CD4-positive, alpha-beta T cell treated with Interleukin-12 subunit alpha and Interleukin-12 subunit beta, for 1 hour (primary cell): ENCODE measurements at regions not wholly inside any gene's neighbourhood (a gene's known extent, or its start where the extent isn't known, plus 50 kb on each side); places are given as distances from the start of the nearest gene placed in this dataset.

ENCODE experiments used
- DNase-seq: peaks from one replicate; pipeline ENCODE4 v3.0.0-alpha.2; 2020

DNA sequence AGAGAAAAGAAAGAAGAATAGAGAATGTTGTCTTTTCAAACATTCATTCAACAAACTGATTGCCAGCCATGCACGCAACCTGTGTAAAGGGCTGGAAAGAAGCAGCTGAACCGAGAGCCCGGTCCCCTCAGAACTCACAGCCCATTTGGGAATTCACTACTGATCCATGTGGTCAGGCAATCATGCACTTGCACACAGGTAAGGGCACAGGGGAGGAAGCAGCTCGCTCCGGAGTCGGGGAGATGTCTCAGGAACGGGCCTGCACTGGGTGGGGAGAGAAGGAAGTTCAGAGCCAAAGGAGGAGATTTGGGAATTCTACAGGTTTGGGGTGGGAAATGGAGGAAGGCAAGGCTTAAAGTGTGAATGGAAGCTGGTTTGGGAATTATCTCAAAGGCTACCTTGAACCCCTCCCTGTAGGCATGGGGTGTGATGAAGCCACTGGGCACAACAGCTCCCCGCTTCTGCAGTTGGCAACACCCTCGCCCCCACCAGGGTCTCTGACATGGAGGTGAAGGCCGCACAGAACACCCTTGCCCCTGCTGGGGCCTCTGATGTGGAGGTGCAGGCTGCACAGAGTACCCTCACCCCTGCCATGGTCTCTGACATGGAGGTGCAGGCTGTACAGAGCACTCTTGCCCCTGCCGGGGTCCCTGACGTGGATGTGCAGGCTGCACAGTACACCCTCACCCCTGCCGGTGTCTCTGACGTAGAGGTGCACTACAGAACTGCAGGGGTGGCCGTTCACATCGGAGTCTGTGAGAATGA, 194.4 kb upstream of the RNF32 start:
- DNase-seq = no peak

DNA sequence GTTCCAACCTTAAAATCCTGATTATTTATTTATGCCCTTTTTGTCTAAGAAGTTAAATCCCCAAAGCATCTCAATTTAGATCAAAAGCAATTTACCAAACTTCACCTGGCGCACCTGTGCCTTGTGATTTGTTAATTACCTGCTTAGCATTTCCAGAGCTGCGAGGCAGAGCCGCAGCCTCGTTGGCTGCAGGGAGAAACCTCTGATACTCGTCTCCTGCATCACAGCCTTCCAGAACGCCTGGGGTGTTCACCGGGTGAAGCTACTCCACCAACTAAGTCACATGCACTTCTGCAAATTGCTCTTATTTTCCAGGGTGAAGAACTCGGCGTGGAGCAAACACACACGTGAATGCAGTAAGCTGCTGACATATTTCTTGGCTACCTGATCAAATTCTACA, 198.1 kb upstream of the RNF32 start:
- DNase-seq = no peak

DNA sequence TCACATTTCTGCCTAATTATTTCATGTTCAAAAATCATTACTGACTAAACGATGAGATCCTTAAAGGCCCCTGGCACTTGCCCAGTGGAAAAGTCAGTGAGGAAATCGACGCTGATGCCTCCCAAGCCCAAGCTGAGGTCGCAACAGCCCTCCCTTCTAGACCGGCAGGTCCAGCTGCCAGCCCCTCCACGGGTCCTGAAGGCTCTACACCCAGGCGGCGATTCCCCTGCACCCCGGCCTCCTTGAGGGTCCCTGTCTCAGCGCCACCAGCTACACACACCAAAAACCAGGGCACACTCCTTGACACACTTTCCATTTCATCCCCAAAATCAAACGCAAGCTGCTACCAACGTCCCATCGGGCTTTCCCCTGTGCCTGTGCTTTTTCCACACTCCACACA, 200.1 kb upstream of the RNF32 start:
- DNase-seq = no peak

DNA sequence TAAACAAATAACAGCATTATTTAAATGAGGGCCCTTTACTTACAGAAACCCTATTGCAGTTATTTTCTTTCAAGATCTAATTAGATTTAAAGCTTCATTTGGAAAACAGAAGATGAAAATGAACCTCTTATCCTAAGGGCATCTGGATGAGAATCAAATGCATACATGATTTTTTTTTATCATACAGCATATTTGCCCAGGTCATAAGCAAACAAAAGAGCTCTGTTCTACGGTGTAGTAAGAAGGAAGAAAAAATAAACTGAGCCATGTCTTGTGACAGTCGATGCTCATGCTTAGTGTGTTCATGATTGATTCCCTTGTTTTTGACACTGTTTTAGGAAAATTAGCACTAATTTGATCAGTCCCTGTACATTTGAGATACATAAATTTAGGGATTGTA, 202.6 kb upstream of the RNF32 start:
- no peak for DNase-seq

DNA sequence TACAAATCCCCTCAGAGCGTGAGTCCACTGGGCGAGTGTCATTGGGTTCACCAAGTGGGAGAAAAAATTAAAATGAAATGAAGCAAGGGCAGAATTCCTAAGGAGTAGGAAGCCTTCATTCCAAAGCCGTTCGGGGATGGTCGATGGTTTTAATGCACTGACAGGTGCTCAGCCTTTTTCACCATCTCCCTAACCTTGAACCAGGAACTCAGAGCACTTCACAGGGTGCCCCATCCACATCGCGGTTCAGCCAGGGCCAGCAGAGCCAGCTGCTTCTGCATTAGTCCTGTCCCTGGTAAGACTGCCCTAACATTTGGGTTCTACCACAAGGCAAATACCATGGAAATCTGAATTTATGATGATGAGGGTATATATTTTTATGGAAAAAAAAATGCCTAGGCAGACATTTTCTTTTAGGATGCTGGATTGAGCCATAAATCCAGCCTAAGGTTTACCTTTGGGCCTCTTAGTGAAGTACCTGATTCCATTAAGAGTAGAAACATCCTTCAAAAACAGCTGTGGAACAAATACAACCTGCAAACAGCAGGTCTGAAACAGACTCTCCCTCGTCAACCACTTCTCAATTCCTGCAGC, 203.5 kb upstream of the RNF32 start:
- DNase-seq = no peak

DNA sequence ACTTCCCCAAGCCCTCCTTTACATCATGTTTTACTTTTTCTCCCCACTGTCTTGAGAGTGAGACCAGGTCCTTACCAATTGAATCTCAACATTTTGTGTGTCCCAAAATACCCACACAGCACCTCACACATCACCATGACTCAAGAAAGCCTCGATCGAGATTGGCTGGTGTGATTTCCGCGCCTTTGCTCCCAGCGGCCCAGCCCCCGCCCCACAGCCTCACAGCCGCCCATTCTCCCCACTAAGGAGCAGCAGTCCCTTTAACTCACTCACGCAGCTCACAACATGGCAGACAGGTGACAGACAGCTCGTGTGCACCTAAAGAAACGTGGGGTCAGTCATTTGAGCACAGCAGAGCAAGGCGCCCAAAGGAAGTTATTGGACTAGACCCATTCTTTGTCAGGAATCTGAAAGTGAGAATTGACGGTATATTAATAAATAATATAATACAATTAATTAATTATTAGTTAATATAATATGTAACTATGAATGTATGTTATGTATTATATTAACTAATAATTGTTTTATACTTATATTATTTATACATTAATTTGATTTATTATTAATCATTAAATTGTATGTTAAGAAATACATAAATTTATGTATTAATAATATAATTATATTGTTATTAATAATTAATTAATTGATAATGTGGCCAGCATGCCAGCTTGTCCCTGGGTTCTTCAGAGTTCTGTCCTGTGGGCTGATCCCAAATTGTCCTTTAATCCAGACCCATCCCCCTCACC, 204.9 kb upstream of the RNF32 start:
- no peak for DNase-seq

DNA sequence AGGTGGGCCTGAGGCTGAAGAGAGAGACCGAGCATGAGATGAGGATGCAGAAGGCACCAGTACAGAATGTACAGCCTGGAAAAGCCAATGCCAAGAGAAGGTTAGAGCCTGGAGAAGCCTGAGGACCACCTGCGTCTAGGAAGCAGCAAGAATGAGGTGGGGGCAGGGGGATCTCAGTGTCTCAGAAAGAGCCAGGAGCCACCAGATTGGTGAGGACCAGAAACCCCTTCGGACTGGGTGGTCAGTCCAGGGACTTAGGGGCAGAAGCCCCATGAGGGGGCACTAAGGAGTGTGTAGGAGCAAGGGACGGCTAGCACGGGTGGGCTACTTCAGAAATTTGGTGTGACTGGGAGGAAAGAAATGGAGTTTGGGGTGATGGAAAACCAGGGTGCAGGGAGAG, 205.9 kb upstream of the RNF32 start:
- no peak for DNase-seq

- no peak for DNase-seq
These were observed 208.6 kb upstream of the RNF32 start for GRCh38 chr7:156432018-156432417.

- DNase-seq = no peak
These were observed 210.5 kb upstream of the RNF32 start for GRCh38 chr7:156430109-156430508.

GRCh38 chr7:156429514-156429913, 211.1 kb upstream of the RNF32 start:
- DNase-seq = no peak

GRCh38 chr7:156423876-156424275, 216.7 kb upstream of the RNF32 start:
- no peak for DNase-seq

DNA sequence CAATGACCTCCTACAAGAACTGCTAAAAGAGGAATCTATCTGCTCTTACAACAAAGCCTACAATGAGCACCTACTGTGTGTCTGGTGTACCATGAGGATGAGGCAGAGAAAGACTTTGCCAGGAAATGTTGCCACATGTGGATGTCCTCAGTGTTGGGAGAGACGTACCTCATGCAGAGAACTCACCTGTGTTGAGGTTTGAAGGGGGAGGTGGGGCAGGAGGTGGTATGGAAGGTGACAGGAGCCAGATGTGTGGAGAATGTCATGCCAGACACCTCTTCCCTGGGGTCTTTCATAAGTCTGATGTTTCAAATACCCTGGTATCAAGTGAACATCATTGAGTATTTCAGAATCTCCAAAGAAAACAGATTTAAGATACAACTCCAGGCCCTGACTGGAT, 220.1 kb upstream of the RNF32 start:
- no peak for DNase-seq

DNA sequence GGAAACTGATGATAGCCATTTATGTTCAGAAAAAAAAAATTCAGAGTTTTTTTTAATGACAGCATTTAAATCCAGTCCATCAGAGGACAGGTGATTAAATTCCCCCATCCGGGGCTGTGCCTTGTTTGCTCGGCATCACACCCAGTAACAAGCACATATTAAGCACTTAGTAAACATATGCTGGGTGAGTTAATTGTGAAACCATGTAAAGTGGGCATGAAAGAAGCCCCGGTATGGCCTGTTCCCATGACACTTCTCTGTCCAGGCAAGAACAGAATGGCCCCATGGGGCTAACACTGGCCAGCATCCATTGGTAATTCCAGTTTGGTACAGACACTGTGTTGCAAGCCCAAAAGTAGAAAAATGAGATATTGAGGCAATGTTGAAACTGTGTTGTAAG, 220.8 kb upstream of the RNF32 start:
- DNase-seq = no peak

DNA sequence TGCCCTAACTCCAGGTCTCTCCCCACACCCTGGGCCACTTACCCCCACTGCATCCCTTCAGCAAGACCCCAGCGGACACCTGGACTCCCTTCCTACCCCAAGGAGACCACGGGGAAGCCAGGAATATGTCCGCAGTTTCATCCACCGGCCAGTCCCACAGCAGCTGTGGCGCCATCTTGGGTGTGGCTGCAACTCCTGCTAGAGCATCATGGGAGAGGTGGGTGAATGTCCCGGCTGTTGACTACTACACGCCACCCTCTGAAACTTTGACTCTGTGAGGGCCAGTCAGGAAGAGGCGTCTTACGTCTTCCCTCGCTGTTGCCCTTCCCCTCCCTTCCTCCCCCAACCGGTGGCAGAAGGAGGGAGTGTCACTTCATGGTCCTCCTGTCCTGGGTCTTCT, 238.3 kb upstream of the RNF32 start:
- no peak for DNase-seq

DNA sequence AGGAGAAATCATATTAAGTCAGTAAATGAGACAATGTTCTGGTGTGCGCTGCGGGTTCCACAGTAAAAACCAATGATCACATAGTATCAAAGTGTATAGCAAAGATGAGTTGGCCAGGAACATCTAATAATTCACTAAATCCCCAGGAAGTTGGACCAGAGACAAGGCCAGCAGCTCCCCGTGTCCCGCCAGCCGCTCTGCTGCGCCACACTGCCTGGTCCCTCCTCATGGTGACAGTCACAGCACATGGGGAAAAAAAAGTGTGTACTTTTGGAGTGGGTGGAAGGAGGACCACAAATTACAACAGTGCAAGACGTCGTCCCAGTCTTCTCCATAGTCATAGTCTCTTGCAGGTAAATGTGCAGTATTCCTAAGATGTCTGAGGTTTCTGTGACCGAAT, 239.0 kb upstream of the RNF32 start:
- no peak for DNase-seq

GRCh38 chr7:156400046-156400445, 240.5 kb upstream of the RNF32 start:
- DNase-seq = no peak

- DNase-seq = no peak
These were observed 243.3 kb upstream of the RNF32 start for GRCh38 chr7:156397249-156397648.

DNA sequence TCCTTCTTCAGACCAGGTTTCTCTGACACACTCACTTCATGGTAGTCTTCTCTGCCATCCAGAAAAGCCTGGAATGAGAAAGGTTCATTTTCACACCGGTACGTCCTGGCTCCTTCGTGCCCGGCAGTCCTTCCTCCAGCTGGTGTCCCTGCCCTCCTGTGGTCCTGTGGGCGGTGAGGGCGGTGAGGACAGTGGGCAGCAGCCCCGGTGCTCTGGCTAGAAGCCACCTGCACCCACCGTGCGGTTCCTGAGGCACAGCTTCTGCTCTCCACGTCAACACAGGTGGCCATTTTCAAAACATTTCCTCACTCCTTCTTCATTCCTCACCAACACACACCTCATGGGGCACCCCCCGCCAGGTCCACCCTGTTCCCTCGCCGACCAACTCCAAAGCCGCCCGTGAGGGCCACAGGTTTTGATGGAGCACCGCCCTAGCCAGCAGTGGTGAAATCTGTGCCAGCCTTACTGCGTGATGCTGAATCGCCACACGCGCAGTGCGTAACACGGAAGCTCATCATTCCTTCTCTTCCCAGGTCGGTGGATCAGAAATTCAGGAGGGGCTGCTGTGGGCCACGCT, 251.4 kb upstream of the RNF32 start:
- no peak for DNase-seq

- DNase-seq = no peak
These were observed 254.5 kb upstream of the RNF32 start for GRCh38 chr7:156386097-156386496.

DNA sequence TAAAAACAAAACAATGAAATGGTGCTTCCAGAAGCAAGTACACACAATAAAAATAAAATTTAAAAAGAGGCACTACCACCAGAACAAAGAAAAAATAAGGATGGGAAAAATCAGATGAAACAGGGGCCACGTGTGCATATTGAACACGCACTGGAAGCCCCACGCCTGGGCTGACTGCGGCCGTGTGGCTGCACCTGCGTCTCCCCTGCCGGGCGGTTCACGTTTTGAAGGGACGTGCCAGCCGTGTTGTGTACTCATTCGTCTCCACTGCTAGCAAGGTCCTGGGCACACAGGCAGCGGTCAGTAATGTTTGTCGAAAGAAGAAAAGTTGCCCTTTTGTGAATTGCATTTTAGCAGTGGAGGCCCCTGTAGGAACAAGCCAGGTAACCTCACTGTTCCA, 255.9 kb upstream of the RNF32 start:
- no peak for DNase-seq

- no peak for DNase-seq
These were observed 257.0 kb upstream of the RNF32 start for GRCh38 chr7:156383526-156383925.

DNA sequence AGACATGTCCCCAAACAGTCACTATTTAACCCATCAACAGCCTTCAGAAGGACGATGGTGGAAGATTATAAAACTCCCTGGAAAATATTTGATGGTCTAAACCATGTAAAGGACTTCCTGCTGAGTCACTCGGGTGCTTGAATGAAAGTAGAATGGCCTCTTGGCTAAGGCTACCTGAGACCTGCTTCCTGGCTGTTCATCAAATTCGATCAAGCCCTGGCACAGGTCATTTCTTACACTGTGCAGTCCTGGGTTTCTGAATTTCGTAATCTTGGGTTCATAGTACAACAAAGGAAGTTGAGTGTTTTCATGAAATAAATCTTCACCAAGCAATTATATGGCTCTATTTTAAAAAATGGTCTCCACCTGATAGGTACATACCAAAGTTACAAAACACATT, 260.3 kb upstream of the RNF32 start:
- no peak for DNase-seq

DNA sequence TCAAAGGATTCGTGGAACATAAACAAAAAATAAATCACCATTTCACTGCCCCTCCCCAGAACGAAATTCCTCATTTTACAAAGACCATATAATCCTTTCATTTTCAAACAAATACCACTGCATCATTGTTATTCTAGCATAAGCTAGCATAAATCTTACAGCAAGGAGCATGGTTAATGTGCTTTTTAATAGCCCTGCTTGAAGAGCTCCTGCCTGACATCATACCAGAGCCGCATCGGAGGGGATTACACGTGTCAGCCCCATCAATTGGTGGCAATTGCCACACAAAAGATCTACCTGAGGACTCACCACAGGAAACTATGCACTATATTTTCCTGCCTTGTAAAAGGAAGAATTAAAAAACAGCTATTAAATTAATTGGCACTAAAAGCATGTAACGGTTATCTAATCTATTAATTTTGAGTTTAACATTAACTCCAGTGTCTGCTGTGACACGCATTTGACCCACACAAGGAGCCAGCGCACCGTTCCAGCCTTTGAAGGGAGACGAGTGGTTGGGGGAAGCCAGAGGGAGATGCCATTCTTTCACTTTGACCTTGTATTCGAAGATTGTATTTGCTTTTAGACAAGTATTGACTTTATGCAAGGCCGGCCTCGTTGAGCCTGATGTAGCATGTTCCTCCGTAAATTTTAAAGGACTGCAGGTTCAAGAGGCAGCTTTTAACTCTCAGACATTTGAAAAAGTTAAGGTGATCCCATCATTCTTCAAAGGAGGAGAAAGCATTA, 261.1 kb upstream of the RNF32 start:
- no peak for DNase-seq
